IMR-90 (cell line): ENCODE measurements at regions not wholly inside any gene's neighbourhood (a gene's known extent, or its start where the extent isn't known, plus 50 kb on each side); places are given as distances from the start of the nearest gene placed in this dataset.

Experiments used
- ATAC-seq: fragments of 200-7000 bp; cut with Tn5 transposase; 2 replicates; pipeline ENCODE4 v1.9.1; 2020; ENCODE audit warnings: low read depth, mild to moderate bottlenecking, moderate library complexity
- BruUV-seq: library from RNA; stranded (reverse); fragments of 400-500 nt; replicated peaks from 2 replicates; lab custom pipeline; 2021; lab: Mats Ljungman, UMichigan
- CTCF ChIA-PET: fragments of 300-600 bp; formaldehyde crosslinking; extraction: SDS; loops from one replicate; lab custom pipeline; 2021; ENCODE audit warnings: antibody characterized with exemption; lab: Yijun Ruan, JAX
- POLR2A ChIA-PET: fragments of 300-600 bp; sonication (Branson Sonifier 250); formaldehyde crosslinking; loops from one replicate; lab custom pipeline; 2022; ENCODE audit warnings: antibody characterized with exemption; ENCODE audit not compliant: unreplicated experiment; lab: Charles Lee
- DNase-seq: peaks from one replicate; pipeline ENCODE4 v3.0.0; 2013
- H2AFZ ChIP-seq: replicated peaks from 2 replicates; pipeline ENCODE3; 2013; ENCODE audit warnings: low read length, mild to moderate bottlenecking; ENCODE audit not compliant: poor library complexity
- H2AK5ac ChIP-seq: 2 replicates; pipeline ENCODE4 v1.6.1; 2013; ENCODE audit warnings: low read depth, low read length, inconsistent platforms
- H2AK9ac ChIP-seq: replicated peaks from 2 replicates; pipeline ENCODE3; 2013; ENCODE audit warnings: mild to moderate bottlenecking, low read depth, low read length, moderate library complexity; ENCODE audit not compliant: poor library complexity
- H2BK120ac ChIP-seq: 2 replicates; pipeline ENCODE4 v1.6.1; 2013; ENCODE audit warnings: low read depth, low read length, inconsistent platforms
- H2BK15ac ChIP-seq: 3 replicates; pipeline ENCODE4 v1.6.1; 2013; ENCODE audit warnings: low read depth, low read length, inconsistent platforms
- H2BK20ac ChIP-seq: 2 replicates; pipeline ENCODE4 v1.6.1; 2013; ENCODE audit warnings: low read depth, mild to moderate bottlenecking, inconsistent platforms, low read length, moderate library complexity
- H2BK5ac ChIP-seq: 2 replicates; pipeline ENCODE4 v1.6.1; 2013; ENCODE audit warnings: mild to moderate bottlenecking, low read depth, low read length, inconsistent platforms; ENCODE audit not compliant: poor library complexity, severe bottlenecking
- H3K14ac ChIP-seq: replicated peaks from 2 replicates; pipeline ENCODE4 v1.6.1; 2013; ENCODE audit warnings: low read depth, low read length, inconsistent platforms
- H3K18ac ChIP-seq: 2 replicates; pipeline ENCODE4 v1.6.1; 2013; ENCODE audit warnings: low read depth, low read length, control low read depth
- H3K23ac ChIP-seq: 2 replicates; pipeline ENCODE4 v1.6.1; 2013; ENCODE audit warnings: low read depth, low read length, inconsistent platforms
- H3K27ac ChIP-seq: 2 replicates; pipeline ENCODE4 v1.5.1; 2013; ENCODE audit warnings: mild to moderate bottlenecking, control low read depth, low read length; ENCODE audit not compliant: insufficient read depth
- H3K27me3 ChIP-seq: 2 replicates; pipeline ENCODE4 v1.6.1; 2013; ENCODE audit warnings: low read length; ENCODE audit not compliant: control insufficient read depth, insufficient read depth
- H3K36me3 ChIP-seq: 2 replicates; pipeline ENCODE4 v1.6.1; 2013; ENCODE audit warnings: low read length, mixed read lengths; ENCODE audit not compliant: control insufficient read depth, insufficient read depth
- H3K4ac ChIP-seq: 2 replicates; pipeline ENCODE4 v1.6.1; 2013; ENCODE audit warnings: low read depth, low read length, inconsistent platforms
- H3K4me1 ChIP-seq: 2 replicates; pipeline ENCODE4 v1.6.1; 2013; ENCODE audit warnings: low read length, mixed read lengths; ENCODE audit not compliant: control insufficient read depth, insufficient read depth
- H3K4me2 ChIP-seq: 2 replicates; pipeline ENCODE4 v1.6.1; 2013; ENCODE audit warnings: low read depth, mild to moderate bottlenecking, control low read depth, low read length, moderate library complexity
- H3K4me3 ChIP-seq: 2 replicates; pipeline ENCODE4 v1.5.1; 2013; ENCODE audit warnings: low read depth, mild to moderate bottlenecking, control low read depth, low read length, moderate library complexity; ENCODE audit not compliant: insufficient read depth
- H3K56ac ChIP-seq: 2 replicates; pipeline ENCODE4 v1.6.1; 2013; ENCODE audit warnings: low read length, inconsistent platforms; ENCODE audit not compliant: insufficient read depth; ENCODE audit errors: extremely low read depth
- H3K79me1 ChIP-seq, 2 experiments: 2 replicates each; pipeline ENCODE4 v1.6.1; 2013; ENCODE audit warnings: low read length in 2 of 2, inconsistent platforms in 1 of 2, low read depth in 1 of 2
- H3K9ac ChIP-seq: 2 replicates; pipeline ENCODE4 v1.6.1; 2013; ENCODE audit warnings: low read depth, low read length, control low read depth
- H3K9me1 ChIP-seq: 2 replicates; pipeline ENCODE4 v1.6.1; 2013; ENCODE audit warnings: low read length, inconsistent platforms; ENCODE audit not compliant: insufficient read depth
- H3K9me3 ChIP-seq: 2 replicates; pipeline ENCODE4 v1.6.1; 2013; ENCODE audit warnings: low read length; ENCODE audit not compliant: control insufficient read depth, insufficient read depth
- H4K20me1 ChIP-seq: 2 replicates; pipeline ENCODE4 v1.6.1; 2013; ENCODE audit warnings: low read length, inconsistent platforms; ENCODE audit not compliant: insufficient read depth
- H4K5ac ChIP-seq: 2 replicates; pipeline ENCODE4 v1.6.1; 2013; ENCODE audit warnings: mild to moderate bottlenecking, low read depth, low read length, control low read depth
- H4K8ac ChIP-seq, 2 experiments: 2 replicates each; pipeline ENCODE4 v1.6.1; 2013; ENCODE audit warnings: low read depth in 2 of 2, low read length in 2 of 2, control low read depth in 1 of 2, inconsistent platforms in 1 of 2
- H4K91ac ChIP-seq: 2 replicates; pipeline ENCODE4 v1.6.1; 2013; ENCODE audit warnings: low read depth, low read length, inconsistent platforms; ENCODE audit not compliant: insufficient read depth
- BHLHE40 ChIP-seq: fragments of 150-350 bp; IDR thresholded peaks from 2 replicates; pipeline ENCODE4 v1.6.1; 2016; ENCODE audit warnings: mild to moderate bottlenecking, low read depth, low read length
- CEBPB ChIP-seq: IDR thresholded peaks from 2 replicates; pipeline ENCODE4 v1.6.1; 2012; ENCODE audit warnings: low read depth, low read length, improper control_type of control experiment
- FOS ChIP-seq: fragments of 150-350 bp; IDR thresholded peaks from 2 replicates; pipeline ENCODE4 v1.6.1; 2016; ENCODE audit warnings: low read depth, low read length
- MAZ ChIP-seq: IDR thresholded peaks from 2 replicates; pipeline ENCODE4 v1.6.1; 2012; ENCODE audit warnings: low read depth, mild to moderate bottlenecking, low read length, improper control_type of control experiment, moderate library complexity, borderline replicate concordance
- POLR2A ChIP-seq: IDR thresholded peaks from 2 replicates; pipeline ENCODE4 v1.6.1; 2012; ENCODE audit warnings: mild to moderate bottlenecking, low read depth, low read length
- RAD21 ChIP-seq: IDR thresholded peaks from 2 replicates; pipeline ENCODE4 v1.6.1; 2012; ENCODE audit warnings: low read length, improper control_type of control experiment
- RFX5 ChIP-seq: IDR thresholded peaks from 2 replicates; pipeline ENCODE4 v1.8.0; 2012; ENCODE audit warnings: low read depth, mild to moderate bottlenecking, low read length, moderate library complexity
- SMC3 ChIP-seq: fragments of 150-350 bp; IDR thresholded peaks from 2 replicates; pipeline ENCODE4 v1.6.1; 2016; ENCODE audit warnings: low read depth, mild to moderate bottlenecking, antibody characterized with exemption, low read length, moderate library complexity
- dilution Hi-C: fragments of 300-500 bp; cut with HindIII; formaldehyde crosslinking; loops from one replicate; pipeline ENCODE4 v1.14.3; 2018; ENCODE audit warnings: low sequenced_read_pairs; ENCODE audit not compliant: unreplicated experiment
- in situ Hi-C: fragments of 300-500 bp; cut with MboI; formaldehyde crosslinking; loops from 3 replicates; pipeline ENCODE4 v1.14.3; 2019; ENCODE audit warnings: low sequenced_read_pairs, inconsistent platforms, mixed read lengths
- intact Hi-C: fragments of 100-400 bp; cut with micrococcal nuclease; formaldehyde crosslinking; loops from 2 replicates; pipeline ENCODE4 v1.10.0; 2022
- TF ChIP-seq, protein P1 (sequence below): fragments of 150-350 bp; IDR thresholded peaks from 2 replicates; pipeline ENCODE4 v1.6.1; 2017; ENCODE audit warnings: mild to moderate bottlenecking, antibody characterized with exemption, low read length, low read depth

DNA sequence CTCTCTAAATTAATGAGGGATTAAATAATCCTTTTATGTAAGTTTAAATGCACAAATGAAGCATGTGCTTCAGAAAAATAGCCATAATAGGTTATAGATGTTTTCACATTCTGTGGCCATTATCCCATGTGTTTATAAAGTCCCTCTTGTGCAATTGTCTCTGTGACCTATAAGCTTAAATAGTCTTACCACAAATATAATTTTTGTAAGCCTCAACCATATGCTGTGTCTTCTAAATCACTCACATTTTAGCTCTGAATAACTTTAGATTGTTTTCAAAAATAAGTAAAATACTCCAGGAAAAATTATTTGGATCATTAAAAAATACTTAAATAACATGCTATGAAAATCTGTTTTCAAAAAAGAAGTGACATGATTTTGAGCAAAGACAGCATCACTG is 1894.7 kb downstream of the MAT2B start:
- POLR2A ChIA-PET = no interaction called here
- no peak overlapping the region for H3K56ac ChIP-seq
- DNase-seq (peak; percentile 3), ATAC-seq (no peak)
- BruUV-seq = no TSS peak
- H4K20me1 ChIP-seq = no peaks in the 10 kb centered on the region
- no peak overlapping the region for H2BK20ac ChIP-seq
- no peak overlapping the region for H3K4me3 ChIP-seq
- intact Hi-C loops (no loop called here), in situ Hi-C loops (no loop called here), dilution Hi-C loops (no loop called here)
- CTCF ChIA-PET = interaction anchor here (0.6 kb wide), 1 partner anchor 1324 kb away, joined by 3 read pairs; no protein-coding TSS in a partner anchor
- H2BK5ac ChIP-seq = no peak overlapping the region
- H3K4ac ChIP-seq = no peak overlapping the region
- no peaks in the 10 kb centered on the region for H3K9me3 ChIP-seq
- TF ChIP-seq FOS (no peak), MAZ (no peak), CEBPB (no peak), RAD21 (no peak), SMC3 (no peak), BHLHE40 (no peak), RFX5 (no peak), POLR2A (no peak)
- TF ChIP-seq, protein P1, sequence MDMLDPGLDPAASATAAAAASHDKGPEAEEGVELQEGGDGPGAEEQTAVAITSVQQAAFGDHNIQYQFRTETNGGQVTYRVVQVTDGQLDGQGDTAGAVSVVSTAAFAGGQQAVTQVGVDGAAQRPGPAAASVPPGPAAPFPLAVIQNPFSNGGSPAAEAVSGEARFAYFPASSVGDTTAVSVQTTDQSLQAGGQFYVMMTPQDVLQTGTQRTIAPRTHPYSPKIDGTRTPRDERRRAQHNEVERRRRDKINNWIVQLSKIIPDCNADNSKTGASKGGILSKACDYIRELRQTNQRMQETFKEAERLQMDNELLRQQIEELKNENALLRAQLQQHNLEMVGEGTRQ = no peak
- H4K5ac ChIP-seq = no peak overlapping the region
- no peak overlapping the region for H2AK5ac ChIP-seq
- H2AFZ ChIP-seq = no peak overlapping the region
- no peak overlapping the region for H3K18ac ChIP-seq
- H3K9ac ChIP-seq = no peak overlapping the region
- H2BK120ac ChIP-seq = no peak overlapping the region
- H3K79me1 ChIP-seq = no peaks in the 10 kb centered on the region
- no peak overlapping the region for H4K91ac ChIP-seq
- no peak overlapping the region for H3K27ac ChIP-seq
- no peaks in the 10 kb centered on the region for H3K36me3 ChIP-seq
- H3K4me2 ChIP-seq = no peak overlapping the region
- H3K27me3 ChIP-seq = no peaks in the 10 kb centered on the region
- no peak overlapping the region for H4K8ac ChIP-seq
- H3K14ac ChIP-seq = no peak overlapping the region
- no peaks in the 10 kb centered on the region for H3K9me1 ChIP-seq
- H3K23ac ChIP-seq = no peak overlapping the region
- no peaks in the 10 kb centered on the region for H3K4me1 ChIP-seq
- no peak overlapping the region for H2BK15ac ChIP-seq
- no peak overlapping the region for H2AK9ac ChIP-seq
